NOMO-1 (cell line): ENCODE measurements at regions not wholly inside any gene's neighbourhood (a gene's known extent, or its start where the extent isn't known, plus 50 kb on each side); places are given as distances from the start of the nearest gene placed in this dataset.

Source experiments
- DNase-seq, 2 experiments: peaks; one replicate each; lab custom pipeline; 2025; ENCODE audit not compliant: unreplicated experiment in 2 of 2; lab: John Stamatoyannopoulos, UW

DNA sequence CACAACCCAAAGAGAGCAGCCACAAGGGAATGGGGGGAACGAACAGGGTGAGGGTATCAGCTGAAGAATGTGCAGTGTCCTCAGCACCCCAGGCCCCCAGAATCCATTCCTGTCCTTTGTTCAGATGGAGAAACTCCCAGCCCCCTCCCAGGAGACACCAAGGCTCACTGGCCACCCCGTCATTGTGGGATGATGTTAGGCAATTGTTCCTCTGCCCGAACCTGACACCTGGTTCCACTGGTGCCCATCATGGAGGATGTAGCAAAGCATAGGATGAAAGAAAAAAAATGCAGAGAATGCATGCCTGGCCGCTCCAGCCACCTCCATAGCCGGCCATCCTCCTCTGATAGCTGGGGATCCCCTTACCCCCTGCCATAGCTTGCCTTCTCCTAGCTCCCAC is 197.3 kb upstream of the TWIST2 start:
- DNase-seq: no peak

GRCh38 chr2:238651306-238652052 is 196.4 kb upstream of the TWIST2 start:
- DNase-seq: no peak

DNA sequence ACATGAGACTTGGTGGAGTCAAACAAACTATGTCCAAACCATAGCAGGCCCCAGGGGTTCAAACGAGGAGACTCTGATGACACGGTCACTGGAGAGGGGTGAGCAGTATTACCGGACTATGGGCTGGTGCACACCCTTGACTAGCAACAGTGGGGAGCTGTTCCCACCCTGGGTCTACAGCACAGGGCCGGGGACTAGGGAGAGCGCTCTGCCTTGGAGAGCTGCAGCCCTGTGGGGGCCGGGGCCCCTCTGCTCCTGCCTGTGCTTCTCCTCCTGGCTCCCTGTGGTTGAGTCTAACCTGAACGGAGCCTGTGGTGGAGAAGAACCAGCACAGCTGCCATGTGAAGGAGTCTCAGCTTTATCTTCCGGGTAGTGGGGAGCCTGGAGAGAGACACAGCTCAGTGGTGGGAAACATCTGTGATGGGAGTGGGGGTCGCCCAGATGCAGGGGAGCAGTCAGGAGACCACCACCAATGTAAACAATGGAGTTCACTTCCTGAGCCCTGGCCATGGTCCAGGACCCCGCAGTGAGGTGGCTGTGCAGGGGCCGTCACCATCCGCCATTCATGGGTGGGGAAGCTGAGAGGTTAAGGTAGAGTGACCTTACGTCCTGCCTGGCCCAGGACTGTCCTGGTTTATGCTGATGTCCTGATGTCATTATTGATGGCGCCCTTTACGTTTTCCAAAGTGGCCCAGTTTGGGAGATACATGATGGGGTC is 195.7 kb upstream of the TWIST2 start:
- DNase-seq: no peak

- DNase-seq: no peak
These were observed 195.1 kb upstream of the TWIST2 start for GRCh38 chr2:238652771-238653157.

GRCh38 chr2:238653431-238654109 is 194.3 kb upstream of the TWIST2 start:
- DNase-seq: no peak

- no peak for DNase-seq
These were observed 193.2 kb upstream of the TWIST2 start for GRCh38 chr2:238654479-238655197.

GRCh38 chr2:238655198-238655860 is 192.6 kb upstream of the TWIST2 start:
- no peak for DNase-seq

DNA sequence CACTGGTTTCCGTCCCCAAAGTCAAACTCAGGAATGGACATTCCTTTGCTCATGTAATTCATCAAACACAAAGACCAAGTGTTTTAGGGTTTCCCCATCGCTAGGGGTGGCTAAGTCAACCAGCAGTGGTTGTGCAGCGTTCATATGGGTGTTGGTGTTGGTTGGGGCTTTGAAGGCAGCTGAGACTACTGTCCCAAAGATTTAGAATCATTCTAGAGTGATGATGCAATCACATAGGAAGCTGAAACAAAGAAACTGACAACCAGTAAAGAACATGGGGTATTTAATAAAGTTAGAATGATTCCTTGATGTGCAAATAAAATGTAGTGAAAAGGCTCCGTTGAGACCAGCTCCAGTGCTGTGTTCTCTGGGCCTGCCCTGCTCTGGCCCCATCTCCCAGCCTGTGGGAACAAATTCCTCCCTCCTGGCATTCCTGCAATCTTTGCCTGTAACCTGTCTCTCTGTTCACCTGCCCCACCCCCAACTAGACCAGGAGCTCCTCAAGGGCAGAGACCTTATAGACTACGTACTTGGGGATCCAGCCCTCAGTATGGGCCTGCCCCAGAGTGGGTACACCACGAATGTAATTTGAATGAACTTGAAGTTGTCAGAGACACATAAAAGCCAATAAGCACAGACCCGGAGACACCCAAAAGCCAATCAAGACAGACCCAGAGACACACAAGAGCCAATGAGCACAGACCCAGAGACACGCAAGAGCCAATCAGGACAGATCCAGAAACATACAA is 191.7 kb upstream of the TWIST2 start:
- no peak for DNase-seq

DNA sequence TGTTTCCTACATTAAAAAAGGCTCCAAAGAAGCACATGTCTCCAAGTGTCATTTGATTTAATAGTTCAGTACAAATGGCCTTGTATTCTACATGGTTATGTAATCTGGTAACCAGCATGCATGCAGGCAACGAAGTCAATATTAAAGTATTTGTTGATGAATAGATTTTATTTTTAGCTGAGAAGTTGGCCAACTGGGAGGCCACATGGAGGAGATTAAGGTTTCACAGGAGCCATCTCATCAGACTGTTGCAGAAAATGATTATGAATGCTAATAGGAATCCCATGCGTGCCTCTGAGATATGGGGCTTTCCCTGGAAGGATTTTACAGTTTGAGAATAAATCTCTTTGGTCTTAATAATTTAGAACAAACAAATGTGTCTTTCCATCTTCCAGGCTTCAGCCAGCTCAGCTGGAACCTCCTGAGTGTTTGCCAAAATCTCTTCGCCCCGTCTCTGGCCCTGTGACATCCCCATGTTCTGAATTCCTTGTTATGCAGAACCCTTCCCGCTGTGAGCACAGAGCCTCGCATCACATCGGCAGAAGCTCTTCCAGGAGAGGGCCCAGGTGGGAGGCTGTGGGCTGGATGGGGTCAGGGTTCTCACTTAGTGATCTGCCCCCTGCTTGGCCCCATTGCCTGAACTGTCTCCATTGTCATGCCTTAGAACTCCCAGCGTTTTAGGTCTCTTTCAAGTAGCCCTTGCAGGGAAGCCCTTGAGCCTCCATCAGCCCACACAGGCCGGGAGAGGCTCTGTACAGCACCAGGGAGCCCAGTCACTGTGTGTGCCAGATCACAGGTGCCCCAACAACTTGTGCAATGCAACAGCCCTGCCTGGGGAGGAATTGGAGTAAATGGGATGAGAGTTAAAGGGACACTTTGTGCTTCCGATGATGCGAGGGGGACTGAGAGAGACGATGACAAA is 190.5 kb upstream of the TWIST2 start:
- no peak for DNase-seq

DNA sequence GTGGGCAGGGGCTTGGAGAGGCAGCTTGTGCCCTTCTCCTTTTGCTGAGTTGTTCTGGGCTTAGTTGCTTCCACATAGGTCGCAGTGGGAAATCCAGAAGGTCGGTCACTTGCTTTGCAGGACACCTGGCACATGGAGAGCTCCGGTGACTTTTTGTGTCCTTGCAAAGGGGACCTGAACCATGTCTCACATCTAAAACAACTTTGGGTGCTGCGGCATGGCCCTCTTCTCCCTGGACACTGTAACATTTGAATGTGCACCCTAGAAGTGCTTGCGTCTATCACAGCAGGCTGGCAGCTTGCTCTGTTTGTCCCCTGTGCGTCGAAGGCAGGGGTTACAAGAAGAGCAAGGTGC is 189.9 kb upstream of the TWIST2 start:
- DNase-seq: no peak

DNA sequence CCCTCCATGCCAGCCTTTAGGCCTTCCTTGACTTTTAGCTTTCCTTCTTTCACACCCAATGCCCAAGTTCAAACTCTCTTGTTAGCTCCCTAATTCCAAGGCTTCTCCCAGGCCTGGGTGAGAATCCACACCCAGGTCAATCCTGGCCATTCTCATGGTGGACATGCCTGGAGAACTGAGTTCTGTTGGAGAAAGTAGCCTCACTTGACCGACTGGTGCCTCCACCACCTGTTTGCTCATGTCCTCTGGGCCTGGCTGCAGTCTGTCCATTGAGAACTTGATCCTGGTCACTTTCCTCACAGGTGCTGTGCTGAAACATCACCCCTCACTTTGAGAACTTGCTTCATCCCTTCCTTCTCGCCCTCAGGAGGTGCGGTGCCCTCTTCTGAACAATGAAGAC is 189.1 kb upstream of the TWIST2 start:
- DNase-seq: no peak

- no peak for DNase-seq
These were observed 188.7 kb upstream of the TWIST2 start for GRCh38 chr2:238659231-238659630.

- no peak for DNase-seq
These were observed 184.3 kb upstream of the TWIST2 start for GRCh38 chr2:238663586-238663985.

DNA sequence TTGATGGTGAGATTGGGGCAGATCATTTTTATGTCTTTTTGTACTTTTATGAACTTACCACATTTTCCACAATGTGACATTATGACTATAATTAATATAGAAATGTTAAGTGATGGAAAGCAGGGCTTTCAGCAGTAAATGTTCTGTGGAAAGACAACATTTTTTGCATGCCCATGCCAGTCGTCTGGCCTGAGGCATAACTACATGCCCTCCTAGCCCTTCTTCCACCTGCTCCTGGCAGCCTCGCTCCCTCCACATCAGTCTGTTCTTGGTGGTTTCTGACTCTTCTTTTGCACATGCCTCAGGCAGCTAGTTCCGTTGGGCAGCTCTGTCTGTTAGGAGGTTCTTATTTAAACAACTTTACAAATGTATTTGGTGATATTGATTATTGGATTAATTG is 182.0 kb upstream of the TWIST2 start:
- DNase-seq: no peak

DNA sequence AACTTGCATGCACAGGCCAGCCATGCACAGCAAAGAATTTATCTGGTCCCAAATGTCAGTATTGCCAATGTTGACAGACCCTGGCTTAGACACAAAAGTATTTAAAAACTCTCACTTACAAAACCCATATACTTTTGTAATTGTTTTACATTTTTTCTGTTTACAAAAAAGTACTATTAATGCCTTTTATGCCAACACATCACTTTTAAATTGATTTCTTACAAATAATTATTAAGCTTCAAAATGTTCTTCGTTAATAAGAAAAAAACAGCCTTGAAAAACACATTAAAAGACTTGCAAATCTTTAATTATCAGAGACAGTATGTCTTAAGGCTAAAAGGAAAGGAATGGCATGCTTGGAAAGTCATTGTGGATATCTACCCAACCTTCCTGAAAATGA is 181.3 kb upstream of the TWIST2 start:
- no peak for DNase-seq

- DNase-seq: no peak
These were observed 180.9 kb upstream of the TWIST2 start for GRCh38 chr2:238667008-238667407.

DNA sequence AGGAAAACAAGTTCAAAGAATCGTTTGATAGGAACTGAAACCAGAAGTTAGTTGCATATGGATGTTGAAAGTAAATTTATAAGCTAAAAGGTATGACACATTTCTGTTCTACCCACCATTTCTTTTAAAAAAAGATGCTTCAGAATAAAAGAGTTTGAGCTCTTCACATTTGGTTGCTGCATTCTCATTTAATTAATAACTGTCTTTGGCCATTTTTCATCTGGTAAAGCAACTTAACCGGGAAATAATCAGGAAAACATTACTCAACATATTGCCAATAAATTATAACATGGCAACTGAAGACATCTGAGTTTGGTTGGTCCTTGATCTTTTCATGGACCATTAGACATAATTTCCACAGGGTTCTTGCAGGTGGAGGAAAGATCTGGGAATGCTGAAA is 180.2 kb upstream of the TWIST2 start:
- DNase-seq: peak in 1 of 2 experiments; percentile 47

GRCh38 chr2:238668426-238668825 is 179.5 kb upstream of the TWIST2 start:
- DNase-seq: no peak

- no peak for DNase-seq
These were observed 178.8 kb upstream of the TWIST2 start for GRCh38 chr2:238669046-238669445.
